GM12872 (cell line): ENCODE measurements at regions not wholly inside any gene's neighbourhood (a gene's known extent, or its start where the extent isn't known, plus 50 kb on each side); places are given as distances from the start of the nearest gene placed in this dataset.

Experiments
- CTCF ChIP-seq: IDR thresholded peaks from 3 replicates; pipeline ENCODE4 v1.5.1; 2011; ENCODE audit warnings: low read depth, mild to moderate bottlenecking, low read length, moderate library complexity; ENCODE audit not compliant: insufficient read depth

DNA sequence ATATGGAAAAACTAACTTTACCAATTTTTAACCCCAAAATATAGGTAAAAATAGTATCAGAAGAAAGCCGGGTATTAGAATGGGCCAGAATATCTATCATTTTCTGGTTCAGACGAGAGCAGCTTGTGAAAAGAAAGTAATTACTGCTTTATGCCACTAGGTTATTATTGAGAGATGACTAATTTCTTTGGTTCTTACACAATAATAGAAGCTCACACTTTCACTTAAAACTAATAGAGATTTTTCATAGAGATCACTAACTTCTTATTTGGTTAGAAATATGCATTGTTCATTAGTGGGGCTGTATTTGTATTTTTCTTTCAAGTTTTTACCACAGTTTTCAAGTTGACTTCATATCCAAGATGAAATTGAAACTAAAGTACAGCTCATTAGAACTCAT lies 1241.2 kb upstream of the FLRT2 start:
- no peak for TF ChIP-seq CTCF

DNA sequence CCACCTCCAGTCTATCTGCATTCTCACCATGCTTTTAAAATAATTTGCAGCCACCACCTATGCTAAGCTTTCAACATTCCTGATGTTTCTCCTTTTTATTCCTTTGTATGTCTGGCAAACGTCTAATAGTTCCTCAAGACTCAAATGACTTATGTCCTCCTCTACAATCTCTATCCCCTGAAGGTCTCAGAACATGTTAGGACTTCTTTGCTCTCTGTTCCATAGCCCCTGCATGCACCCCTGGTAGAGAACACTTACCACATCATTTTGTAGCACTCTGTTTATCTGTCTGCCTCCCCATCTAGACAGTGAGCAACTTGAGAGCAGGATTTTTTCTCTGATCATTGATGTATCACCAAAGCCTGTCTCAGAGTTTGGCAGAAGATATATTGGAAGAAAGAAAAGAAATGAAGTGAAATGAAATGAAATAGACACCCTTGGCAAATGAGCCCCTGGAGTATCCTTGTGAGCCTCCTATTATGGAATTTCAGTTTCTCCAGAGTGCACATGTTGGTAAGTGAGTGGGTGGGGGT lies 1231.2 kb upstream of the FLRT2 start:
- TF ChIP-seq CTCF = no peak

DNA sequence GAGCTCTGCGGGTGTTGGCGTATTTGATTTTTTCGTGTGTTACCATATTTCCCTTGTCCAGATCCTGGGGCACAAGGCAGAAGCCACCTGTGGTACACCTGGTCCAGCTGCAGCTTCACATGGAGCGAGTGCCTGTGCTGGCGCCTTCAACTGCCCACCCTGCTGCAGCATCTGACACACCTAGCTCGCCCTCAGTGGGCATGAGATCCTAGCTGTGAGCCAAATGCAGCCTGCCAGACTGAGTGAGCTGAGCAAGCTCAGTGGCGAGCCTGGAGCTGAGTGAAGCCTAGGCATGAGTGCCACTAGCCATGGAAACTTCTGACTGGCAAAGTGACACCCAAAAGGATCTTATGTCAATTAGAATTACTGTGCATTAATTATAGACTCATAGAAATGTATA lies 1226.8 kb upstream of the FLRT2 start:
- TF ChIP-seq CTCF = no peak

GRCh38 chr14:84312551-84312950 lies 1217.4 kb upstream of the FLRT2 start:
- TF ChIP-seq CTCF = no peak

DNA sequence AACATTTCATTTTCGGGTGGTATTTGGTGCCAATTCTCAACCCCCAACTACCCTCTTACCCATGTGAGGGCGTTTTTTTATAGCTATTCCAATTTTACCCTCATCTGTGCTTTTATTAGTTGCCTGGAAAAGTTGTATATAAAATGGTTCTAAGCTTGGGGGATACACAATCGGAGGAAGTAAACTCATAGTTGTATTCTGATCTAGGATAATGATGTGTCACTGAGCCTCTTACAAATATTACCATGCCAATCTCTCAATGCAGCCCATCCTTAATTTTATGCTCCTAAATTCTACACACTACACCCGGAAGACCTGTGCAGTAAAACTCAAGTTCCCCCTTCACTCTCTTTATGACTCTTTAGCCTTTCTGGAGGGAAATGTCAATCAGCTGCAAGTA lies 1206.5 kb upstream of the FLRT2 start:
- no peak for TF ChIP-seq CTCF

- no peak for TF ChIP-seq CTCF
Observed at GRCh38 chr14:84323978-84324377, 1206.0 kb upstream of the FLRT2 start.

DNA sequence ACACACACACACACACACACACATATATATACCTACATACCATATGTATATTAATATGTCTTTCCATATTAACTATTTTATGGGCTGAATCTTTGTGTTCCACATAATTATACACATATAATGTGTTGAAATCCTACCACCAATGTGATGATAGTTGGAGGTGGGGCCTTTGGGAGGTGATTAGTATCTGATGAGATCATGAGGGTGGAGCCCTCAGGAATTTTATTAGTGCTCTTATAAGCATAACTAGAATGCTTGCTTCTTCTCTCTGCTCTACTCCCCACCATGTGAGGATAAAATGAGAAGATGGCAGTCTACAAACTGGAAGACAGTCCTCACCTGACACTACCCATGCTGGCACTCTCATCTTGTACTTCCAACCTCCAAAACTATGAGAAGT lies 1193.5 kb upstream of the FLRT2 start:
- no peak for TF ChIP-seq CTCF

- TF ChIP-seq CTCF = no peak
Observed at GRCh38 chr14:84340938-84341337, 1189.0 kb upstream of the FLRT2 start.
